Ammon's horn (tissue), 1 donor: ENCODE measurements at regions not wholly inside any gene's neighbourhood (a gene's known extent, or its start where the extent isn't known, plus 50 kb on each side); places are given as distances from the start of the nearest gene placed in this dataset.

Experiments
- DNase-seq: peaks from one replicate; pipeline ENCODE4 v3.0.0-alpha.2; 2016; ENCODE audit warnings: low spot score

- peak; percentile 14 for DNase-seq
These were observed 223.7 kb upstream of the TRIB2 start for GRCh38 chr2:12493031-12493513.

GRCh38 chr2:12495247-12495868 is 221.4 kb upstream of the TRIB2 start:
- no peak for DNase-seq

GRCh38 chr2:12498286-12498685 is 218.4 kb upstream of the TRIB2 start:
- DNase-seq, result no peak

GRCh38 chr2:12498704-12499103 is 218.0 kb upstream of the TRIB2 start:
- DNase-seq, result no peak

- no peak for DNase-seq
These were observed 215.8 kb upstream of the TRIB2 start for GRCh38 chr2:12500899-12501298.

- DNase-seq, result no peak
These were observed 215.1 kb upstream of the TRIB2 start for GRCh38 chr2:12501469-12502158.

GRCh38 chr2:12502759-12503158 is 214.0 kb upstream of the TRIB2 start:
- DNase-seq, result no peak

- no peak for DNase-seq
These were observed 212.3 kb upstream of the TRIB2 start for GRCh38 chr2:12504443-12504842.

GRCh38 chr2:12506846-12507245 is 209.9 kb upstream of the TRIB2 start:
- no peak for DNase-seq

- no peak for DNase-seq
These were observed 209.4 kb upstream of the TRIB2 start for GRCh38 chr2:12507295-12507694.

- no peak for DNase-seq
These were observed 206.7 kb upstream of the TRIB2 start for GRCh38 chr2:12510070-12510469.

- DNase-seq, result no peak
These were observed 203.4 kb upstream of the TRIB2 start for GRCh38 chr2:12513339-12513738.

- DNase-seq, result no peak
These were observed 202.6 kb upstream of the TRIB2 start for GRCh38 chr2:12514168-12514567.

GRCh38 chr2:12514631-12515437 is 201.9 kb upstream of the TRIB2 start:
- no peak for DNase-seq

GRCh38 chr2:12515871-12516270 is 200.9 kb upstream of the TRIB2 start:
- DNase-seq, result no peak

GRCh38 chr2:12533337-12534005 is 183.3 kb upstream of the TRIB2 start:
- no peak for DNase-seq

GRCh38 chr2:12534646-12535263 is 182.0 kb upstream of the TRIB2 start:
- DNase-seq, result peak; percentile 54

GRCh38 chr2:12536976-12537375 is 179.8 kb upstream of the TRIB2 start:
- no peak for DNase-seq

- no peak for DNase-seq
These were observed 178.5 kb upstream of the TRIB2 start for GRCh38 chr2:12538138-12538694.

GRCh38 chr2:12539336-12539735 is 177.4 kb upstream of the TRIB2 start:
- no peak for DNase-seq

GRCh38 chr2:12539776-12540562 is 176.8 kb upstream of the TRIB2 start:
- no peak for DNase-seq
